HCT116 (cell line): ENCODE measurements at regions not wholly inside any gene's neighbourhood (a gene's known extent, or its start where the extent isn't known, plus 50 kb on each side); places are given as distances from the start of the nearest gene placed in this dataset.

Experiments used
- ATAC-seq: fragments of 200-7000 bp; cut with Tn5 transposase; 2 replicates; pipeline ENCODE4 v1.9.1; 2020; ENCODE audit warnings: mild to moderate bottlenecking, moderate library complexity
- BruUV-seq: library from RNA; stranded (reverse); fragments of 400-500 nt; replicated peaks from 2 replicates; lab custom pipeline; 2021; lab: Mats Ljungman, UMichigan
- CTCF ChIA-PET: fragments of 300-600 bp; sonication (Branson Sonifier 250); formaldehyde crosslinking; loops from one replicate; lab custom pipeline; 2021; ENCODE audit warnings: antibody characterized with exemption; lab: Charles Lee
- POLR2A ChIA-PET: fragments of 300-600, 350-600 bp; sonication (Branson Sonifier 250); formaldehyde crosslinking; loops from one replicate; lab custom pipeline; 2021; ENCODE audit warnings: antibody characterized with exemption; lab: Charles Lee
- RAD21 ChIA-PET, 2 experiments: fragments of 300-600 bp; sonication (Branson Sonifier 250); formaldehyde crosslinking; loops; one replicate each; lab custom pipeline; 2023; ENCODE audit warnings: low total read pairs in 2 of 2; ENCODE audit not compliant: uncharacterized antibody in 2 of 2, unreplicated experiment in 2 of 2, low non-redundant PET in 1 of 2; lab: Charles Lee
- DNase-seq: peaks from one replicate; pipeline ENCODE4 v3.0.0-alpha.2; 2010; ENCODE audit warnings: low read depth, low spot score
- H2AFZ ChIP-seq: fragments of 200-600 bp; shearing (Covaris generic), sonication (generic); 2 replicates; pipeline ENCODE4 v1.6.1; 2017; ENCODE audit warnings: low read depth, mixed run types, mixed read lengths, antibody characterized with exemption, low read length; ENCODE audit not compliant: poor library complexity, severe bottlenecking
- H3K27ac ChIP-seq: 2 replicates; pipeline ENCODE4 v1.5.1; 2012; ENCODE audit warnings: low read depth, low read length
- H3K27me3 ChIP-seq: fragments of 200-600 bp; sonication (generic); 2 replicates; pipeline ENCODE4 v1.6.1; 2016; ENCODE audit warnings: mixed run types, low read length, mixed read lengths; ENCODE audit not compliant: insufficient read depth
- H3K36me3 ChIP-seq, 2 experiments: fragments of 200-500 bp in 1 of 2; fragments of 200-600 bp in 1 of 2; sonication (Bioruptor generic) in 1 of 2; sonication (generic) in 1 of 2; 2 replicates each; pipeline versions ENCODE4 v1.5.1 to v1.6.1; 2014 to 2016; ENCODE audit warnings: low read length in 2 of 2, inconsistent platforms in 1 of 2, mixed read lengths in 1 of 2, mixed run types in 1 of 2; ENCODE audit not compliant: insufficient read depth in 2 of 2, control insufficient read depth in 1 of 2
- H3K4me1 ChIP-seq, 2 experiments: fragments of 200-600 bp in 1 of 2; sonication (generic) in 1 of 2; 2 replicates each; pipeline versions ENCODE4 v1.5.1 to v1.6.1; 2012 to 2017; ENCODE audit warnings: low read length in 2 of 2, inconsistent platforms in 1 of 2, mild to moderate bottlenecking in 1 of 2, mixed read lengths in 1 of 2, mixed run types in 1 of 2, moderate library complexity in 1 of 2; ENCODE audit not compliant: insufficient read depth in 2 of 2, control insufficient read depth in 1 of 2
- H3K4me2 ChIP-seq: fragments of 200-600 bp; sonication (generic); 2 replicates; pipeline ENCODE4 v1.6.1; 2017; ENCODE audit warnings: mixed run types, low read length, mixed read lengths
- H3K4me3 ChIP-seq, 2 experiments: fragments of 200-600 bp in 1 of 2; sonication (generic) in 1 of 2; replicated peaks in 1 of 2; 2 replicates each; pipeline ENCODE4 v1.5.1; 2011 to 2016; ENCODE audit warnings: low read length in 2 of 2, control low read depth in 1 of 2, low read depth in 1 of 2, mild to moderate bottlenecking in 1 of 2, mixed read lengths in 1 of 2, mixed run types in 1 of 2
- H3K79me2 ChIP-seq: fragments of 200-600 bp; sonication (generic); 2 replicates; pipeline ENCODE4 v1.6.1; 2017; ENCODE audit warnings: mild to moderate bottlenecking, mixed run types, low read length, moderate library complexity, mixed read lengths; ENCODE audit not compliant: insufficient read depth
- H3K9ac ChIP-seq: fragments of 200-600 bp; sonication (generic); 2 replicates; pipeline ENCODE4 v1.6.1; 2016; ENCODE audit warnings: low read length, mixed read lengths
- H3K9me2 ChIP-seq: fragments of 200-600 bp; sonication (generic), shearing (Covaris generic); 2 replicates; pipeline ENCODE4 v1.6.1; 2017; ENCODE audit warnings: mixed run types, mild to moderate bottlenecking, moderate library complexity; ENCODE audit not compliant: insufficient read depth
- H3K9me3 ChIP-seq, 2 experiments: fragments of 200-500 bp in 1 of 2; fragments of 200-600 bp in 1 of 2; sonication (Bioruptor generic) in 1 of 2; sonication (generic) in 1 of 2; 2 replicates each; pipeline ENCODE4 v1.6.1; 2014 to 2017; ENCODE audit warnings: low read length in 2 of 2, mixed read lengths in 2 of 2, inconsistent platforms in 1 of 2, low read depth in 1 of 2, mild to moderate bottlenecking in 1 of 2, mixed run types in 1 of 2, moderate library complexity in 1 of 2; ENCODE audit not compliant: control insufficient read depth in 1 of 2, insufficient read depth in 1 of 2
- H4K20me1 ChIP-seq: fragments of 200-600 bp; sonication (generic), shearing (Covaris generic); 2 replicates; pipeline ENCODE4 v1.6.1; 2017; ENCODE audit warnings: mixed run types, mild to moderate bottlenecking, moderate library complexity; ENCODE audit not compliant: insufficient read depth
- ATF3 ChIP-seq: IDR thresholded peaks from 2 replicates; pipeline ENCODE4 v1.6.1; 2012
- CBX3 ChIP-seq: IDR thresholded peaks from 2 replicates; pipeline ENCODE4 v1.6.1; 2012; ENCODE audit warnings: low read depth
- CTCF ChIP-seq, 3 experiments: fragments of 200-600 bp in 1 of 3; sonication (generic) in 1 of 3; IDR thresholded peaks in 2 of 3; conservative IDR thresholded peaks in 1 of 3; 2 replicates each; pipeline ENCODE4 v1.5.1; 2012 to 2017; ENCODE audit warnings: low read depth in 2 of 3, low read length in 2 of 3, antibody characterized with exemption in 1 of 3, borderline replicate concordance in 1 of 3, control low read depth in 1 of 3, mild to moderate bottlenecking in 1 of 3, mixed read lengths in 1 of 3, mixed run types in 1 of 3, moderate library complexity in 1 of 3; ENCODE audit not compliant: insufficient read depth in 1 of 3
- EGR1 ChIP-seq: IDR thresholded peaks from 2 replicates; pipeline ENCODE4 v1.6.1; 2012; ENCODE audit warnings: low read depth
- EZH2phosphoT487 ChIP-seq: fragments of 200-600 bp; IDR thresholded peaks from 2 replicates; pipeline ENCODE4 v1.6.1; 2018; ENCODE audit warnings: antibody characterized with exemption, borderline replicate concordance
- FOSL1 ChIP-seq: IDR thresholded peaks from 2 replicates; pipeline ENCODE4 v1.6.1; 2012; ENCODE audit warnings: low read depth
- JUND ChIP-seq: IDR thresholded peaks from 2 replicates; pipeline ENCODE4 v1.6.1; 2012
- MAX ChIP-seq: IDR thresholded peaks from 2 replicates; pipeline ENCODE4 v1.6.1; 2012
- POLR2A ChIP-seq: IDR thresholded peaks from 2 replicates; pipeline ENCODE4 v1.7.0; 2011; ENCODE audit warnings: borderline replicate concordance; ENCODE audit not compliant: insufficient read depth, insufficient read length; ENCODE audit errors: extremely low read depth
- POLR2AphosphoS5 ChIP-seq: IDR thresholded peaks from 2 replicates; pipeline ENCODE4 v1.6.1; 2011; ENCODE audit warnings: mild to moderate bottlenecking, low read depth, low read length, moderate library complexity
- RAD21 ChIP-seq: IDR thresholded peaks from 2 replicates; pipeline ENCODE4 v1.6.1; 2012; ENCODE audit warnings: low read depth, mild to moderate bottlenecking
- REST ChIP-seq: IDR thresholded peaks from 2 replicates; pipeline ENCODE4 v1.6.1; 2012; ENCODE audit warnings: low read depth
- SP1 ChIP-seq: IDR thresholded peaks from 2 replicates; pipeline ENCODE4 v1.6.1; 2012; ENCODE audit warnings: low read depth
- SRF ChIP-seq: IDR thresholded peaks from 2 replicates; pipeline ENCODE4 v1.6.1; 2012; ENCODE audit warnings: low read depth
- TCF7L2 ChIP-seq: IDR thresholded peaks from 2 replicates; pipeline ENCODE4 v1.7.0; 2011; ENCODE audit warnings: borderline replicate concordance, inconsistent platforms; ENCODE audit not compliant: insufficient read depth, insufficient read length; ENCODE audit errors: extremely low read depth
- YY1 ChIP-seq: IDR thresholded peaks from 2 replicates; pipeline ENCODE4 v1.6.1; 2011; ENCODE audit warnings: low read length, low read depth, moderate library complexity, mild to moderate bottlenecking; ENCODE audit not compliant: insufficient replicate concordance; ENCODE audit errors: extremely low read depth
- ZFX ChIP-seq: fragments of 450-650 bp; IDR thresholded peaks from 2 replicates; pipeline ENCODE4 v1.6.1; 2017
- intact Hi-C: fragments of 100-400 bp; cut with micrococcal nuclease; formaldehyde crosslinking; loops from 2 replicates; pipeline ENCODE4 v1.10.0; 2022

GRCh38 chr10:106310596-106310995, 853.9 kb downstream of the SORCS1 start:
- Histone ChIP-seq H3K9ac (no peak overlapping the region), H3K4me1 (no peaks in the 10 kb centered on the region)
- ChIA-PET RAD21 (no interaction called here), POLR2A (no interaction called here)
- no peak for TF ChIP-seq CTCF (IDR thresholded peaks at IDR 0.05 in 2 of 3, conservative IDR thresholded peaks at IDR 0.05 in 1 of 3; ENCODE audit: borderline replicate concordance in 1 of 3, insufficient read depth in 1 of 3, low read depth in 2 of 3, low read length in 2 of 3)
- TF ChIP-seq MAX = no peak
- TF ChIP-seq TCF7L2 = no peak
- TF ChIP-seq SRF = no peak
- TF ChIP-seq FOSL1 = no peak
- TF ChIP-seq YY1 = no peak
- no peak for TF ChIP-seq JUND
- no peak for TF ChIP-seq POLR2A
- TF ChIP-seq EGR1 = no peak
- no peak for TF ChIP-seq RAD21
- TF ChIP-seq CBX3 = no peak
- TF ChIP-seq ZFX = no peak
- TF ChIP-seq SP1 = no peak
- no peak for TF ChIP-seq POLR2AphosphoS5
- no peak for TF ChIP-seq EZH2phosphoT487
- TF ChIP-seq ATF3 = no peak
- TF ChIP-seq REST = no peak
- TF ChIP-seq, all 23 proteins: peak for 0
- intact Hi-C loops = no loop called here
- Histone ChIP-seq H3K4me2 (no peak overlapping the region), H2AFZ (no peak overlapping the region), H3K79me2 (no peaks in the 10 kb centered on the region), H4K20me1 (no peaks in the 10 kb centered on the region), H3K27ac (no peak overlapping the region), H3K9me3 (peaks cover 33 to 37% of the 10 kb centered on the region in 2 experiments; a peak in 2 of 4 replicates), H3K36me3 (no peaks in the 10 kb centered on the region), H3K9me2 (no peaks in the 10 kb centered on the region), H3K4me3 (no peak overlapping the region), H3K27me3 (no peaks in the 10 kb centered on the region)
- no TSS peak for BruUV-seq
- ATAC-seq (no peak), DNase-seq (no peak)
- CTCF ChIA-PET = no interaction called here
